ENCODE measurements at regions not wholly inside any gene's neighbourhood (a gene's known extent, or its start where the extent isn't known, plus 50 kb on each side); places are given as distances from the start of the nearest gene placed in this dataset.

GRCh38 chr1:207971331-207972219, 60.6 kb upstream of the CD34 start:
- H3K27ac ChIP-seq: no peak overlapping the region
- H3K9me3 ChIP-seq: no peaks in the 10 kb centered on the region

GRCh38 chr1:207970329-207971233, 59.7 kb upstream of the CD34 start:
- H3K4me1 ChIP-seq (replicated peaks): no peaks in the 10 kb centered on the region
- no peak overlapping the region for H3K4me3 ChIP-seq
- TF ChIP-seq POLR2AphosphoS5 (IDR thresholded peaks at IDR 0.05) (no peak), CTCF (IDR thresholded peaks at IDR 0.05) (no peak), POLR2A (IDR thresholded peaks at IDR 0.05) (no peak)
- H3K9me3 ChIP-seq: no peaks in the 10 kb centered on the region
- 75% methylated on average over 16 of the region's 16 CpGs for WGBS
- H3K27me3 ChIP-seq (replicated peaks; ENCODE audit: insufficient read depth): no peaks in the 10 kb centered on the region
- no peaks in the 10 kb centered on the region for H3K36me3 ChIP-seq
- no peak overlapping the region for H3K27ac ChIP-seq
- intact Hi-C loops (cut with DNase I): no loop called here
- no peak for DNase-seq (ENCODE audit: low spot score)

More at GRCh38 chr1:207971331-207972219, 60.6 kb upstream of the CD34 start:
- H3K36me3 ChIP-seq: no peaks in the 10 kb centered on the region
- DNase-seq (ENCODE audit: low spot score): no peak
- no peak for TF ChIP-seq POLR2AphosphoS5 (IDR thresholded peaks at IDR 0.05)
- TF ChIP-seq POLR2A (IDR thresholded peaks at IDR 0.05): no peak
- no peak for TF ChIP-seq CTCF (IDR thresholded peaks at IDR 0.05)
- H3K27me3 ChIP-seq (replicated peaks; ENCODE audit: insufficient read depth): no peaks in the 10 kb centered on the region
- no peaks in the 10 kb centered on the region for H3K4me1 ChIP-seq (replicated peaks)
- WGBS: 77% methylated on average over 10 of the region's 10 CpGs
- intact Hi-C loops (cut with DNase I): no loop called here
- H3K4me3 ChIP-seq: no peak overlapping the region

GRCh38 chr1:207969528-207969927, 58.6 kb upstream of the CD34 start:
- TF ChIP-seq CTCF (IDR thresholded peaks at IDR 0.05): no peak
- no peak for TF ChIP-seq POLR2A (IDR thresholded peaks at IDR 0.05)
- no peak for TF ChIP-seq POLR2AphosphoS5 (IDR thresholded peaks at IDR 0.05)
- DNase-seq (ENCODE audit: low spot score): no peak
- no peak overlapping the region for H3K27ac ChIP-seq
- WGBS: 97% methylated on average over 2 of the region's 2 CpGs
- no peaks in the 10 kb centered on the region for H3K27me3 ChIP-seq (replicated peaks; ENCODE audit: insufficient read depth)
- H3K9me3 ChIP-seq: no peaks in the 10 kb centered on the region
- H3K4me3 ChIP-seq: no peak overlapping the region
- no peaks in the 10 kb centered on the region for H3K36me3 ChIP-seq
- H3K4me1 ChIP-seq (replicated peaks): no peaks in the 10 kb centered on the region
- intact Hi-C loops (cut with DNase I): no loop called here

DNA sequence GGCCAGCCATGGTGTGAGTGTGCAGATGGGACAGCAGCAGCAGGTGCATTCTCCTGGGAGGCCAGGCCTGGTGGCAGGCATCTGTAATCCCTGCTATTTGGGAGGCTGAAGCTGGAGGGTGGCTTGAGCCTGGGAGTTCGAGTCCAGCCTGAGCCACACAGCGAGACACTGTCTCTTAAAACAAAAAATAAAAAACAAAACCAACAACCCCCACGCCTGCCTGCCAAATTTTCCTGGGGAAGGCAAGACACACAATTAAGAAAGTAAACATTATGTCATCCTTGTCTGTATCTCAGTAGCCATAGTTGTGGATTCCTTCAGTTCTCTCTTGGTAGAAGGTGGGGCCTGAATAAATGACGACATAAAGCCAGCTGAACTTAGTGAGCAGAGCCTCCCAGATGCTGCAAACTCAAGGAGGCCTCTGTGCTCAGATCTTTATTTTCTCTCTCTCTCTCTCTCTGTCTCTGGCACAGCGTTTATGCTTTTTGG, 57.6 kb upstream of the CD34 start:
- Histone ChIP-seq H3K36me3 (no peaks in the 10 kb centered on the region), H3K9me3 (no peaks in the 10 kb centered on the region), H3K4me1 (replicated peaks) (peaks cover 7% of the 10 kb centered on the region), H3K27me3 (replicated peaks; ENCODE audit: insufficient read depth) (no peaks in the 10 kb centered on the region), H3K4me3 (no peak overlapping the region), H3K27ac (no peak overlapping the region)
- no peak for DNase-seq (ENCODE audit: low spot score)
- TF ChIP-seq POLR2A (IDR thresholded peaks at IDR 0.05): no peak
- WGBS: 43% methylated on average over 5 of the region's 5 CpGs
- intact Hi-C loops (cut with DNase I): no loop called here

- WGBS: 93% methylated on average over 2 of the region's 2 CpGs
- Histone ChIP-seq H3K9me3 (no peaks in the 10 kb centered on the region), H3K36me3 (no peaks in the 10 kb centered on the region), H3K4me3 (no peak overlapping the region), H3K4me1 (replicated peaks) (peaks cover 11% of the 10 kb centered on the region), H3K27ac (no peak overlapping the region), H3K27me3 (replicated peaks; ENCODE audit: insufficient read depth) (no peaks in the 10 kb centered on the region)
- intact Hi-C loops (cut with DNase I): no loop called here
- no peak for TF ChIP-seq POLR2AphosphoS5 (IDR thresholded peaks at IDR 0.05)
- TF ChIP-seq POLR2A (IDR thresholded peaks at IDR 0.05): no peak
- no peak for TF ChIP-seq CTCF (IDR thresholded peaks at IDR 0.05)
- DNase-seq (ENCODE audit: low spot score): no peak
Observed at GRCh38 chr1:207967703-207968102, 56.8 kb upstream of the CD34 start.
